HUES64 (cell line): ENCODE measurements at regions not wholly inside any gene's neighbourhood (a gene's known extent, or its start where the extent isn't known, plus 50 kb on each side); places are given as distances from the start of the nearest gene placed in this dataset.
"Not testable (repeated sequence)": the region's sequence is repeated elsewhere in the genome, so short reads cannot be mapped to it uniquely, and the experiment has no call there.

ENCODE experiments used
- H3K27ac ChIP-seq: 2 replicates; pipeline ENCODE4 v1.7.0; 2013; ENCODE audit warnings: low read depth, low read length, inconsistent platforms
- H3K27me3 ChIP-seq: 2 replicates; pipeline ENCODE4 v1.6.1; 2013; ENCODE audit warnings: mild to moderate bottlenecking, low read length; ENCODE audit not compliant: insufficient read depth
- H3K36me3 ChIP-seq: 2 replicates; pipeline ENCODE4 v1.6.1; 2013; ENCODE audit warnings: mild to moderate bottlenecking, low read length; ENCODE audit not compliant: insufficient read depth
- H3K4me1 ChIP-seq: 2 replicates; pipeline ENCODE4 v1.6.1; 2013; ENCODE audit warnings: mild to moderate bottlenecking, low read length, moderate library complexity; ENCODE audit not compliant: insufficient read depth
- H3K4me3 ChIP-seq: 2 replicates; pipeline ENCODE4 v1.5.1; 2013; ENCODE audit warnings: mild to moderate bottlenecking, low read length, moderate library complexity
- H3K9ac ChIP-seq: 2 replicates; pipeline ENCODE4 v1.6.1; 2013; ENCODE audit warnings: mild to moderate bottlenecking, low read depth, low read length
- H3K9me3 ChIP-seq: 2 replicates; pipeline ENCODE4 v1.6.1; 2013; ENCODE audit warnings: low read depth, low read length; ENCODE audit not compliant: insufficient read depth
- WGBS: fragments of 150-250, 120-280 bp; methylation state at CpG from one replicate; pipeline ENCODE4 v1.1.7; 2013; ENCODE audit warnings: missing lambda C conversion rate; 5-methylcytosine and 5-hydroxymethylcytosine counted together

DNA sequence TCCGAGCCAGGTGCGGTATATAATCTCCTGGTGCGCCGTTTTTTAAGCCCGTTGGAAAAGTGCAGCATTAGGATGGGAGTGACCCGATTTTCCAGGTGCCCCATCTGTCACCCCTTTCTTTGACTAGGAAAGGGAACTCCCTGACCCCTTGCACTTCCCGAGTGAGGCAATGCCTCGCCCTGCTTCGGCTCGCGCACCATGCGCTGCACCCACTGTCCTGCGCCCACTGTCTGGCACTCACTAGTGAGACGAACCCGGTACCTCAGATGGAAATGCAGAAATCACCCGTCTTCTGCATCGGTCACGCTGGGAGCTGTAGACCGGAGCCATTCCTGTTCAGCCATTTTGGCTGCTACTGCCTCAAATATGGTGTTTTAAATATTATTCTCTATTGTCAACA lies 198.0 kb downstream of the MEIS1 start:
- H3K4me3 ChIP-seq, H3K27ac ChIP-seq, H3K36me3 ChIP-seq, H3K9ac ChIP-seq, H3K4me1 ChIP-seq, H3K27me3 ChIP-seq: not testable (repeated sequence)
- WGBS = 97% methylated on average over 19 of the region's 19 CpGs
- H3K9me3 ChIP-seq = peaks cover 16% of the 10 kb centered on the region

DNA sequence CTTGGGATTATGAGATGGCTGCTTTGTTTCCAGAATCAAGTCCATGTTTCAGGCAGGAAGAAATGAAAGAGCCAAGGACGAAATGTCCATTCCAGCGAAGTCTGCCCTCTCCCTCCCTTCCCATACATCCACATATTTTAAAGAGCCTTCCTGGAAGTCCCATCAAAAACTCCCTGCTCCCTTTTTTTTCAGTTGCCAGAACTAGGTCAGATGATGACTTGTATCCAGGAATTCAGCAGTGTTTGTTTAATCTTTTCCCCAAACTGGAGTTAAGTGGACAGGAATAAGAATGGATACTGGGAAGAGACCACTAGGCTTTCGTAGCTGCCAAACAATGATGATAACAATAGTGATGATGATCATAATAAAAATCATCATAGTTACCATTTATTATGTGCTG lies 198.7 kb downstream of the MEIS1 start:
- Histone ChIP-seq H3K4me3 (no peak overlapping the region), H3K36me3 (no peaks in the 10 kb centered on the region), H3K9ac (no peak overlapping the region), H3K9me3 (peaks cover 16% of the 10 kb centered on the region), H3K27ac (no peak overlapping the region), H3K4me1 (no peaks in the 10 kb centered on the region), H3K27me3 (no peaks in the 10 kb centered on the region)
- 92% methylated on average over 3 of the region's 3 CpGs for WGBS

DNA sequence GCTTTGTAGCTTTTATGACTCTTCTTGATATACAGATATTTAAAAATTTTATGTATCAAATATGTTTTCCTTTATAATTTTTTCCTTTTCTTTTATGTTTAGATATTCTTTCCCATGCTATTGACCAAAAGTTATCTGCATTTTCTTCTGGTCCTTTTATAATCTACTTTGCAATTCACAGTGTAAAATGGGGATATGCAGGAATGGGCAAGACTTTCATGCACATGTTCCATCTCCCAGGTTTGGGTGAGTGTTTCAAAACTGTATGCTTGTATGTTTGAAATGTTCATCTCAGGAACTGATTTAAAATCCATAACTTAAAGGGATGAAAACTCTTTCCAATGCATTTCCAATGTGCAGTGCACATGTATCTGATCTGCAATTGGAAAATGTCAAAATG lies 199.9 kb downstream of the MEIS1 start:
- H3K4me3 ChIP-seq = no peak overlapping the region

DNA sequence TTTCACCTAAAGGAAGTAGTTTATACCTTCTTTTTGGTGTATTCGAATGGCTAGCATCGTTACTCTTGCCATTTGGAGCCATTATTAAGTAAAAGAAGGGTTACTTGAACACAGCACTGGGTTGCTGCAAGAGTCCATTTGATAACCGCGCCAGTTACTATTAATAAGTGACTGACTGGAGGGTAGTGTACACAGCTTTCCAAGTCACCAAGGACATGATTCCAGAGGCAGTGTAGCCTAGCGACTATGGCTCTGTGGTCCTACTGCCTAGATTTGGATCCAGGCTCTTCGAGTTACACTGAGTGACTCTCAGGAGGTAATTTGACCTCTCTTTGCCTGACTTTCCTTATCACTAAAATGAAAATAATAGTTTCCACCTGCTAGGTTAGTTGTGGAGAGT lies 206.8 kb downstream of the MEIS1 start:
- Histone ChIP-seq H3K27ac (no peak overlapping the region), H3K4me3 (no peak overlapping the region), H3K9ac (no peak overlapping the region), H3K9me3 (no peaks in the 10 kb centered on the region), H3K4me1 (no peaks in the 10 kb centered on the region), H3K36me3 (no peaks in the 10 kb centered on the region), H3K27me3 (no peaks in the 10 kb centered on the region)
- WGBS = 95% methylated on average over 6 of the region's 6 CpGs

More for the DNA sequence above, 199.9 kb downstream of the MEIS1 start:
- Histone ChIP-seq H3K9me3 (peaks cover 16% of the 10 kb centered on the region), H3K4me1 (no peaks in the 10 kb centered on the region), H3K27ac (no peak overlapping the region), H3K9ac (no peak overlapping the region), H3K27me3 (no peaks in the 10 kb centered on the region), H3K36me3 (no peaks in the 10 kb centered on the region)

DNA sequence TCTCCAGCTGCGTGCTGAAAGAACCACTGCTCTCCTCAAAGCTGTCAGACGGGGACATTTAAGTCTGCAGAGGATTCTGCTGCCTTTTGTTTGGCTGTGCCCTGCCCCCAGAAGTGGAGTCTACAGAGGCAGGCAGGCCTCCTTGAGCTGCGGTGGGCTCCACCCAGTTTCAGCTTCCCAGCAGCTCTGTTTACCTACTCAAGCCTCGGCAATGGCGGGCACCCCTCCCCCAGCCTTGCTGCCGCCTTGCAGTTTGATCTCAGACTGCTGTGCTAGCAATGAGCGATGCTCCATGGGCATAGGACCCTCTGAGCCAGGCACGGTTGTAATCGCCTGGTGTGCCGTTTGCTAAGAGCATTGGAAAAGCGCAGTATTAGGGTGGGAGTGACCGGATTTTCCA lies 213.2 kb downstream of the MEIS1 start:
- WGBS = 51% methylated on average over 12 of the region's 12 CpGs
- H3K9ac ChIP-seq, H3K4me3 ChIP-seq, H3K27me3 ChIP-seq, H3K36me3 ChIP-seq, H3K27ac ChIP-seq, H3K9me3 ChIP-seq, H3K4me1 ChIP-seq: not testable (repeated sequence)

DNA sequence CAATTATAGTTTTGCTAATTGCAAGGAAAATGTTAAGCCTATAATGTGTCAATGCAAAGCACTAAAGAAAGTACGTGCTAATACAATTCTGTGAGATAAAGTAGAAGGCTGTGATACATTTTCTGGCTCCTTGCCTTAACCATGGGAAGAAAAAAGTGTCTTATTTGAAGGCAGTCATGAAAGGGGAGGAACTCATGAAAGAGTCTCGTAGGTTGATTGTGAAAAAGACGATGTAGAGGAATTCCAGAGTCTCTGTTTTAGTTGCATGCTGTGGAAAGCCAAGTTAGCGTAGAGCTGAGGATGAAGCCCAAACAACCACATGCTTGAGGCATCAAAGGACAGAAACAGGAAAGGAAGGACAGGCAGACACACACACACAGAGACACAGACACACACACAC lies 214.1 kb downstream of the MEIS1 start:
- Histone ChIP-seq H3K4me1 (0 out of 2 replicates have a peak, but pooled peaks cover 3% of the 10 kb centered on the region), H3K36me3 (no peaks in the 10 kb centered on the region), H3K27me3 (no peaks in the 10 kb centered on the region), H3K4me3 (no peak overlapping the region), H3K9me3 (0 out of 2 replicates have a peak, but pooled peaks cover 4% of the 10 kb centered on the region), H3K9ac (no peak overlapping the region), H3K27ac (no peak overlapping the region)
- 87% methylated on average over 4 of the region's 4 CpGs for WGBS

DNA sequence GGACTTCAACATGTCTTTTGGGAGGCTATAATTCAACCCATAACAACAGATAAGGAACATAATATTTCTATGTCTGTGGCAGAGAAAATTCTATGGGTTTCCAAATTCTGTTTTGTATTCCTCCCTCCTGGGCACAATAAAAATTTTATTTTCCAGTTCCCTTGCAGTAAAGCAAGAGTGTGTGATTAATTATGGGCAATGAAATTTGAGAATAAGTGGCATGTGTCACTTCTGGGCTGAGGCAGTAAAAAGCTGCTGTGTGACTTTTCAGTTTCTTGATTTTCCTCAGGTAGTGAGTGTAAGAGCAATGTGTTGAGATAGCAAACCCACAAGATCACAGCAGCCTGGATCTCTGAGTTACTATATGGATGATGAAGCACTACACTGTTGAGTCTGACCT lies 216.4 kb downstream of the MEIS1 start:
- H3K27me3 ChIP-seq = no peaks in the 10 kb centered on the region
- no peak overlapping the region for H3K27ac ChIP-seq

DNA sequence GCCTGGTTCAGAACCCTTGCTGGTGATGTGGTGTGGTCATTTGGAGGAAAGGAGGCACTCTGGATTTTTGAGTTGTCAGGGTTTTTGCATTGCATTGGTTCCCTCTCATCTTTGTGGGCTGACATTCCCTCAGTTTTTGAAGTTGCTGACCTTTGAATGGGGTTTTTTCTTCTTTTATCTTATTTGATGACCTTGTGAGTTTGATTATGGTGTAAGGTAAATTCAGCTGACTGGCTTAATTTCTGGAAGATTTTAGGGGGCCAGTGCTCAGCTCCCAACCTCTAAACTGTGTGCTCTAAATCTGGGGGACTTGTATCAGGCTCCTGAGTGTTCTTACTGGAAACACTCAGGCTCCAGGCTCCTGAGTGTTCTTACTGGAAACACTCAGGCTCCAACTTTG lies 225.9 kb downstream of the MEIS1 start:
- Histone ChIP-seq H3K36me3 (no peaks in the 10 kb centered on the region), H3K4me1 (no peaks in the 10 kb centered on the region), H3K4me3 (no peak overlapping the region), H3K9me3 (no peaks in the 10 kb centered on the region), H3K27me3 (no peaks in the 10 kb centered on the region), H3K9ac (no peak overlapping the region), H3K27ac (no peak overlapping the region)

More for the DNA sequence above, 216.4 kb downstream of the MEIS1 start:
- 0 out of 2 replicates have a peak, but pooled peaks cover 3% of the 10 kb centered on the region for H3K4me1 ChIP-seq
- H3K9ac ChIP-seq = no peak overlapping the region
- 0 out of 2 replicates have a peak, but pooled peaks cover 4% of the 10 kb centered on the region for H3K9me3 ChIP-seq
- H3K4me3 ChIP-seq = no peak overlapping the region
- no peaks in the 10 kb centered on the region for H3K36me3 ChIP-seq

DNA sequence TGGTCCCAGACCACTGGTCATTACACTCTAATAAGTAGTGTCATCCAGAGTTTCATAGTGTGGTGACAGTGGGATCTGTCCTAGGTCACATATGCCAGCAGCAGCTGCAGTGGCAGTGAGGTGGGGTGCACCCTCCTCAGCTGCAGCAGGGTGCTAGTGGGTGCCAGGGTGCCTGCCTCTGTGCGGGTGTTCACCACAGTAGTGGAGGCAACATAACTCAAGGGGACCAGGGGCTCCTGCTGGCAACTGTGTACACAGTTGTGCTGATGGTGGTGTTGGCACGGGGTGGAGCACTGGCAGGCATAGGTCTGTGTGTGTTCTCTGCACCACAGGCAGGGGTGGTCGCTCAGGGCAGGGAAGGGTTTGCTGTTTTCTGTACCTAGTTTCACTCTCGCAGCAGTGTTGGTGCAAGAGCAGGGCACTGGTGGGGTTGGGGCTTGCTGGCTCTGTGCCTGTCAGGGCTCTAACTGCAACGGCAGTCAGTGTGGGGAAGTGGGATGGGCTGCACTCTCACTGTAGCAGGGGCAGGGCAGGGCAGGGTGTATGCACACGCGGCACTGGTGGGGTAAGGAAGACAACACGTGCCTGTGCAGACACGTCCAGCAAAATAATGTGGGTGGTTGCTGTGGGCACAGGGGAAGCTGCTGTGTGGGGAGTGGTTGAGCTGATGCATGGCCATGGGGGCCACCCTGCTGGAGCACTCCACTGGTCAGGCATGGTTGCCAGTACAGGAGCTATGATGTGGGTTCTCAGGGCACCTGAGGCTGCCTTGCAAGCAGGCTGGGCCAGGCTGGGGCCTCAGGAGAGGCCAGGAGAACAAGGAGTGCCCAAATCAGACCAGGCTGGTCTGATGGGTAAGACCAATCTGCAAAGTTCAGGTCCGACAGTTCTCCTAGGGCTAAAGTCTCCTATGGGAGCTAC lies 226.6 kb downstream of the MEIS1 start:
- no peaks in the 10 kb centered on the region for H3K36me3 ChIP-seq
- WGBS = 91% methylated on average over 10 of the region's 10 CpGs
- no peak overlapping the region for H3K9ac ChIP-seq
- H3K4me1 ChIP-seq = no peaks in the 10 kb centered on the region
- no peak overlapping the region for H3K4me3 ChIP-seq
- no peaks in the 10 kb centered on the region for H3K9me3 ChIP-seq
- no peaks in the 10 kb centered on the region for H3K27me3 ChIP-seq
- no peak overlapping the region for H3K27ac ChIP-seq

DNA sequence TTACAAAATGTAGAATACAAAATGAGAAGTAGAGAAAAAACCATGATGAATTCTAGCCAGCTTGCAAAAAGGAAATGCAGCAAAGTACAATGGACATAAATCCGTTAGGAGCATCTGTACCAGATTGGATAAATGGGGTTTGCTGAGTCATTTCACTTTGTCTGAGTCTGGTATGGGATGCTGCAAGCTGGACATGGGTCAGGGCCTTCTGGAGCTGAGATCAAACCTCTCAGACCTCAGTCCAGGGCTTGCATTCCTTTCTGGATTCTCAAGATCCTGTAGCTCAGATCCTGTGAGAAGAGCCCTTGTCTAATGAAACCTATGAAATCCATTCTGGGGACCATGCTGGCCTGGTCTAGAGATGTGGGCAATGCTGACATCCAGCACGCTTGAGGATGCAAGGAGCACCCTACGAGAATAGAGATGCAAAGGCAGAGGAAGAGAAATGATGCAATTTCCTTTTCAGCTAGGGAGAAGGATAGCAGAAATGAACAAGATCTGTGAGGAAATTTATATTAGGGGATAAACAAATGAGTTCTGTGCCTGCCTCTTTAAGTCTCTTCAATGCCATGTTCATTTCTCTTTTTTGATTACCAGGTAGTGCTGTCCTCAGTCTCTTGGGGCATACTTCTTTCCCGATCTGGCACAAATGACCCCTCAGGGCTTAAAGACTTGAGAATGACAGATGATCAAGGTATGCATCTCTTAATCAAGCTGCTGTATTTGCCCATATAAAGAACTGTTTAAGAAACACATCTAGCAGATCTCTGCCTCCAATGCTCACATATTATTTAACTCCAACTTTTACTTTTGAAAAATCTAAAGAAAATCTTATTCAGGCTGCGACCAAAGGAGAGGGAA lies 230.4 kb downstream of the MEIS1 start:
- Histone ChIP-seq H3K4me1 (peaks cover 11% of the 10 kb centered on the region), H3K9ac (no peak overlapping the region), H3K36me3 (no peaks in the 10 kb centered on the region), H3K27me3 (no peaks in the 10 kb centered on the region), H3K9me3 (no peaks in the 10 kb centered on the region), H3K4me3 (no peak overlapping the region), H3K27ac (no peak overlapping the region)
- WGBS = 92% methylated on average over 5 of the region's 5 CpGs

DNA sequence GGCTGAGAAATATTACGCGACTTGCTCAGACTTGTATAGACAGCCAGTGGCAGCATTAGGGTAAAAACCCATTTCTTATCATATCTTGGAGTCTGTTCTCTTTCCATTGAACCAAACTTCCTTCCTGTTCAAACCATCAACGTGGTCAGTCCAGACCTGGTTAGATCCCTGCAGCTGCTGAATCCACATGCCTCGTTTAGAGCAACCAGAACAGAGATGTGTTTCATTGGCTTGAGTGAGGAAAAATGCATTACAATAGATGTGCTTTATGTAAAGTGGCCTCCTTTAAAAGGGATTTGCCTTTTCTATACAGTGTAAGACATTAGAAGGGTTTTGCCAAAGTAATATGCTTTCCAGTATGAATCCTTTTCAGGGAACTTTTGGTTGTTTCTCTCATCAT lies 232.4 kb downstream of the MEIS1 start:
- Histone ChIP-seq H3K9me3 (no peaks in the 10 kb centered on the region), H3K4me1 (peaks cover 11% of the 10 kb centered on the region), H3K4me3 (no peak overlapping the region), H3K36me3 (no peaks in the 10 kb centered on the region), H3K27ac (no peak overlapping the region), H3K27me3 (no peaks in the 10 kb centered on the region), H3K9ac (no peak overlapping the region)
- 62% methylated on average over 4 of the region's 4 CpGs for WGBS
